Right atrium auricular region (tissue), 2 donors: ENCODE measurements at regions not wholly inside any gene's neighbourhood (a gene's known extent, or its start where the extent isn't known, plus 50 kb on each side); places are given as distances from the start of the nearest gene placed in this dataset.
"Not testable (repeated sequence)": the region's sequence is repeated elsewhere in the genome, so short reads cannot be mapped to it uniquely, and the experiment has no call there.

Source experiments
- DNase-seq: peaks from one replicate; pipeline ENCODE4 v3.0.0-alpha.2; 2019; ENCODE audit warnings: low spot score
- H3K27ac ChIP-seq, 2 donors: fragments of 200-600 bp; sonication (generic); 1 replicate in 1 of 2; 2 replicates in 1 of 2; pipeline ENCODE4 v1.5.1; 2016 to 2019
- H3K27me3 ChIP-seq, 2 donors: fragments of 200-600 bp; sonication (generic); one replicate each; pipeline versions ENCODE4 v1.5.1 to v1.6.0; 2017 to 2019
- H3K36me3 ChIP-seq: fragments of 200-600 bp; sonication (generic); one replicate; pipeline ENCODE4 v1.5.1; 2016
- H3K4me1 ChIP-seq, 2 donors: fragments of 200-600 bp; sonication (generic); one replicate each; pipeline versions ENCODE4 v1.5.1 to v1.6.0; 2017 to 2019
- H3K4me3 ChIP-seq, 2 donors: fragments of 200-600 bp; sonication (generic); 1 replicate in 1 of 2; 2 replicates in 1 of 2; pipeline ENCODE4 v1.5.1; 2017 to 2019; ENCODE audit warnings: mild to moderate bottlenecking in 1 of 2, moderate library complexity in 1 of 2
- H3K9me3 ChIP-seq, 2 donors: fragments of 200-600 bp; sonication (generic); one replicate each; pipeline ENCODE4 v1.5.1; 2019
- TF ChIP-seq, protein P1 (sequence below), 2 donors: fragments of 200-600 bp; sonication (generic); IDR thresholded peaks; one replicate each; pipeline ENCODE4 v1.5.1; 2019; ENCODE audit warnings: antibody characterized with exemption in 2 of 2

DNA sequence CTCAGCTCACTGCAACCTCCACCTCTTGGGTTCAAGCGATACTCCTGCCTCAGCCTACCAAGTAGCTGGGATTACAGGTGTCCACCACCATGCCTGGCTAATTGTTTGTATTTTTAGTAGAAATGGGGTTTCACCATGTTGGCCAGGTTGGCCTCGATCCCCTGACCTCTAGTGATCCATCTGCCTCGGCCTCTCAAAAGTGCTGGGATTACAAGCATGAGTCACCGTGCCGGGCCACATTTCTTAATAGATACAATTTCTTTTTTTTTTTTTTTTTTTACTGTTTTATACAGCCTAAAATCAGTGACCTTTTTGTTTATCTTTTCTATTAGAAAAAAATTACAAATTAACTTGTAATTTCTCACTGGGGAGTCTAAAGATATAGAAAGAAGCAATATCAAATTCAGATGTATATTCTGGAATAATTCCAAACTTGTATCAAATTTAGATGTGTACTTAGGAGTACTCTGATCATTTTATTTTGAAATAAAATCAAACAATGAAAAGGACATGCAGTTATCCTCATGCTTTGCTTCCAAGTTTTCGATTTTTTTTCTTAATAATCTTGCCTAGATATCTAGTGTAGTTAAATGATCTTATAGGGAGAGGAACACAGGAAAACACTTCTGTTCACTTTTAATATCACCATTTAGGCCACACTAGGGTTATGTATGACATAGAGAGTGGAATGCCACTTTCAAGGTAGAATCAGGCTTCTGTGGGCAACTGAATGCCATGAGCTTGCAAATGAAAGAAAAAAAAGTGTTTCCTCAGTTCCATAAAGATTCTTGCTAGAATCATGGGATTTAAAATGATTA lies 1089.3 kb downstream of the SUCLG1 start:
- TF ChIP-seq, protein P1, sequence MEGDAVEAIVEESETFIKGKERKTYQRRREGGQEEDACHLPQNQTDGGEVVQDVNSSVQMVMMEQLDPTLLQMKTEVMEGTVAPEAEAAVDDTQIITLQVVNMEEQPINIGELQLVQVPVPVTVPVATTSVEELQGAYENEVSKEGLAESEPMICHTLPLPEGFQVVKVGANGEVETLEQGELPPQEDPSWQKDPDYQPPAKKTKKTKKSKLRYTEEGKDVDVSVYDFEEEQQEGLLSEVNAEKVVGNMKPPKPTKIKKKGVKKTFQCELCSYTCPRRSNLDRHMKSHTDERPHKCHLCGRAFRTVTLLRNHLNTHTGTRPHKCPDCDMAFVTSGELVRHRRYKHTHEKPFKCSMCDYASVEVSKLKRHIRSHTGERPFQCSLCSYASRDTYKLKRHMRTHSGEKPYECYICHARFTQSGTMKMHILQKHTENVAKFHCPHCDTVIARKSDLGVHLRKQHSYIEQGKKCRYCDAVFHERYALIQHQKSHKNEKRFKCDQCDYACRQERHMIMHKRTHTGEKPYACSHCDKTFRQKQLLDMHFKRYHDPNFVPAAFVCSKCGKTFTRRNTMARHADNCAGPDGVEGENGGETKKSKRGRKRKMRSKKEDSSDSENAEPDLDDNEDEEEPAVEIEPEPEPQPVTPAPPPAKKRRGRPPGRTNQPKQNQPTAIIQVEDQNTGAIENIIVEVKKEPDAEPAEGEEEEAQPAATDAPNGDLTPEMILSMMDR (IDR thresholded peaks at IDR 0.05): no peak
- Histone ChIP-seq H3K9me3 (no peaks in the 10 kb centered on the region), H3K4me3 (no peak overlapping the region), H3K27me3 (no peaks in the 10 kb centered on the region), H3K4me1 (no peaks in the 10 kb centered on the region), H3K27ac (no peak overlapping the region), H3K36me3 (no peaks in the 10 kb centered on the region)
- DNase-seq: no peak

DNA sequence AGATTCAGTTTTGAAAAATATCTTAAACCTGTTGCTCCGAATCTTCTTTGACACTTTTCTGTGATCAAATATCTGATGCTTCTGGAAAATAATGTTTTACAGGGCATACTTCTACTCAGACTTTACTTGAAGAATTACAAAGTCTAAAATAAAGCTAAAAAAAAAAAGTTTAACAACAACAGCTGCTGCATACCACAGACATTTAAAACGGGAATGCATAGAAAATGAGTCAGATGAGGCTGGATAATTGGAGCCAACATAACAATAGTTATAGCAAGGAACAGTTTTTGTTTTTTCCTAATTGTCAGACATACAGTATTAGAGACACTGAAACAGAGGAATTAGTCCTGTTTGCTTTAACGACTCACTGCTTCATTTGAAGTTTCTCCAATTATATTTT lies 1090.2 kb downstream of the SUCLG1 start:
- H3K4me1 ChIP-seq: no peaks in the 10 kb centered on the region
- H3K9me3 ChIP-seq: no peaks in the 10 kb centered on the region
- no peak overlapping the region for H3K4me3 ChIP-seq
- H3K27me3 ChIP-seq: no peaks in the 10 kb centered on the region
- H3K27ac ChIP-seq: no peak overlapping the region
- H3K36me3 ChIP-seq: no peaks in the 10 kb centered on the region
- TF ChIP-seq, protein P1 (IDR thresholded peaks at IDR 0.05): no peak
- no peak for DNase-seq

DNA sequence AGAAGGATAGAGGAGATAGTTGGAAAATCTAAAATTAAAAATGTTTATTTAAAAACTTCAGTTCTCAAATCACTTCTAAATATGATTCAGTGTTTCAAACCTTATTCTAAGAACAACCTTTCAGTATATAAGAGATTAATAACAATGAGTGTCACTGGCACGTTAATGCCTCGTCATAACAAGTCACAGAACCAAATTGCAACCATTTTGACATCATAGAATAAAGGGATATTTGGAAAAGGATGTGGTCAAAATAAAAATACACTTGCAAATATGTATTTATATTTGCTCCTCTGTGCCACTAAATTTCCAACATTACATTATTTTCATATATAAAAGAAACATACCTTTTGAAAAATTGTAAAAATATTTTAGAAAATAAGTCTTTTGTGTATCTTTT lies 1090.6 kb downstream of the SUCLG1 start:
- H3K9me3 ChIP-seq: no peaks in the 10 kb centered on the region
- no peak for DNase-seq
- H3K27ac ChIP-seq: no peak overlapping the region
- TF ChIP-seq, protein P1 (IDR thresholded peaks at IDR 0.05): no peak
- no peaks in the 10 kb centered on the region for H3K36me3 ChIP-seq
- H3K4me3 ChIP-seq: no peak overlapping the region
- no peaks in the 10 kb centered on the region for H3K4me1 ChIP-seq
- H3K27me3 ChIP-seq: no peaks in the 10 kb centered on the region

DNA sequence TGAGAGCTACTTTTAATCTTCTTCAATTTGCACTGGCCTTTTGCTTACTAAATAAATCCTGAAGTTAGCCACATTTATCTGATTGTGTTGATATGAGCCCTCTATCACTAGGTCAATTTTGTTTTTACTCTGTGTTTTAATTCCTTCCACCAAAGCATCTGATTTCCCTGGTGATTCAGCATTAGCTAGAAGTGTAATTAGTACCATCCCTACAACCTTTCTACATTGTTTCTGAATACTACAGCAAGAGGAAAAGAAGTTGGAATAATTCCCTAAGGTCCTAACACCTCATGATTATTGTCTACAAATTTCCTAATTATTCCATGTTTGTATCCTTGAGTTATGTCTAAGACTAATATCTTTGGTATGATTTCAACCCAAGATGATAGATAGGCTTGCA lies 1093.6 kb downstream of the SUCLG1 start:
- H3K27ac ChIP-seq: no peak overlapping the region
- no peak overlapping the region for H3K4me3 ChIP-seq

DNA sequence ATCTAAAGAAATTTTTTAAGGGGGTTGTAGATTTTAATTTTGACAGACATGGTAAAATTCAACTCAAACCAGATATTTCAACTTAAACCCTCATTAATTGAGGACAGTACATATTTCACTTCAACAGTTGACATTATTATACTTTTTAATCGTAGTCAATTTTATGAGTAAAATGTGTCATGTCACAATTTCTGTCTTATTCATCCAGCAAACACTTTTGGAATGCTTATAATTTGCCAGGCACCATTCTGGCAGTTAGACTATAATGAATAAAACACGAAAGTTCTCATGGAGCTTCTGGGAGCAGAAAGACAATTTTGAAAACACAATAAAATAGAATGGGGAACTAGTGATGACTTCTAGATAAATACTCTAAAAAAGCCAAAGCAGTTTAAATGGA lies 1094.8 kb downstream of the SUCLG1 start:
- Histone ChIP-seq H3K9me3 (no peaks in the 10 kb centered on the region), H3K36me3 (no peaks in the 10 kb centered on the region), H3K4me3 (no peak overlapping the region), H3K4me1 (no peaks in the 10 kb centered on the region), H3K27ac (no peak overlapping the region), H3K27me3 (no peaks in the 10 kb centered on the region)
- no peak for DNase-seq
- TF ChIP-seq, protein P1 (IDR thresholded peaks at IDR 0.05): no peak

More for the DNA sequence above, 1093.6 kb downstream of the SUCLG1 start:
- no peak for DNase-seq
- Histone ChIP-seq H3K9me3 (no peaks in the 10 kb centered on the region), H3K4me1 (no peaks in the 10 kb centered on the region), H3K36me3 (no peaks in the 10 kb centered on the region), H3K27me3 (no peaks in the 10 kb centered on the region)
- TF ChIP-seq, protein P1 (IDR thresholded peaks at IDR 0.05): no peak

DNA sequence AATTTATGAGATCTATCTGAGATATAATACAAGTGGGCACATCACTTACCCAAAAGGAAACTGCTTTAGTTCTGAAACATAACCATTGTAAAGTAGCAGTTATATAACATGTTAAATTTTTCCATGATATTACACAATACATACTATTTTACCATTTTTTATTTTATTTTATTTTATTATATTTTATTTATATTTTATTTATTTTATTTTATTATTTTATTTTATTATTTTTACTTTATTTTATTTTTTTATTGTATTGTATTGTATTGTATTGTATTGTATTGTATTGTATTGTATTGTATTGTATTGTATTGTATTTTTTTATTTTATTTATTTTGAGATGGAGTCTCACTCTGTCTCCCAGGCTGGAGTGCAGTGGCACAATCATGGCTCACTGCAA lies 1095.9 kb downstream of the SUCLG1 start:
- not testable (repeated sequence) for H3K36me3 ChIP-seq, H3K4me1 ChIP-seq

More for the DNA sequence above, 1095.9 kb downstream of the SUCLG1 start:
- DNase-seq, H3K27ac ChIP-seq, H3K4me3 ChIP-seq, H3K9me3 ChIP-seq, H3K27me3 ChIP-seq: not testable (repeated sequence)
